HEK293 (cell line): ENCODE measurements at regions not wholly inside any gene's neighbourhood (a gene's known extent, or its start where the extent isn't known, plus 50 kb on each side); places are given as distances from the start of the nearest gene placed in this dataset.

ENCODE experiments used
- CTCF ChIA-PET: fragments of 350-600 bp; formaldehyde crosslinking; extraction: SDS; loops from one replicate; lab custom pipeline; 2021; ENCODE audit warnings: antibody characterized with exemption; lab: Yijun Ruan, JAX
- POLR2A ChIA-PET: fragments of 300-600 bp; formaldehyde crosslinking; extraction: SDS; loops from one replicate; lab custom pipeline; 2020; ENCODE audit warnings: antibody characterized with exemption, inconsistent platforms; lab: Yijun Ruan, JAX
- H3K27ac ChIP-seq: fragments of 200-500 bp; sonication (Bioruptor generic); 2 replicates; pipeline ENCODE4 v1.5.1; 2014; ENCODE audit warnings: low read depth, low read length, control low read depth, inconsistent platforms; ENCODE audit errors: extremely low read depth
- H3K36me3 ChIP-seq, 2 experiments: fragments of 200-500 bp in 1 of 2; sonication (Bioruptor generic) in 1 of 2; 1 replicate in 1 of 2; 2 replicates in 1 of 2; pipeline ENCODE4 v1.5.1; 2014 to 2017; ENCODE audit warnings: inconsistent platforms in 2 of 2, low read length in 2 of 2; ENCODE audit not compliant: control insufficient read depth in 2 of 2, insufficient read depth in 1 of 2
- H3K4me1 ChIP-seq: fragments of 200-500 bp; sonication (Bioruptor generic); 2 replicates; pipeline ENCODE4 v1.5.1; 2014; ENCODE audit warnings: mild to moderate bottlenecking, low read length, inconsistent platforms; ENCODE audit not compliant: control insufficient read depth, insufficient read depth
- H3K4me3 ChIP-seq: 2 replicates; pipeline ENCODE4 v1.5.1; 2011; ENCODE audit warnings: low read depth, mild to moderate bottlenecking, control low read depth, low read length, moderate library complexity
- H3K9me3 ChIP-seq: fragments of 200-500 bp; sonication (Bioruptor generic); 2 replicates; pipeline ENCODE4 v1.5.1; 2014; ENCODE audit warnings: low read depth, low read length, inconsistent platforms; ENCODE audit not compliant: control insufficient read depth, insufficient read depth
- HOXA7 ChIP-seq: sonication (generic); formaldehyde crosslinking; IDR thresholded peaks from 2 replicates; pipeline ENCODE4 v1.8.1; 2022; ENCODE audit warnings: missing genetic modification reagents, borderline replicate concordance
- HOXD13 ChIP-seq: sonication (generic); formaldehyde crosslinking; IDR thresholded peaks from 2 replicates; pipeline ENCODE4 v1.8.0; 2022; ENCODE audit warnings: missing genetic modification reagents, borderline replicate concordance
- MEIS1 ChIP-seq: sonication (generic); formaldehyde crosslinking; IDR thresholded peaks from 2 replicates; pipeline ENCODE4 v1.8.1; 2022; ENCODE audit warnings: missing genetic modification reagents, mild to moderate bottlenecking, borderline replicate concordance
- REPIN1 ChIP-seq: fragments of 450-650 bp; formaldehyde crosslinking; IDR thresholded peaks from 2 replicates; pipeline ENCODE4 v1.5.1; 2017; ENCODE audit warnings: missing biosample characterization, missing genetic modification characterization, low read depth
- SP3 ChIP-seq: fragments of 450-650 bp; formaldehyde crosslinking; IDR thresholded peaks from 2 replicates; pipeline ENCODE4 v1.5.1; 2016; ENCODE audit warnings: missing biosample characterization, missing genetic modification characterization
- TRIM28 ChIP-seq: IDR thresholded peaks from 2 replicates; pipeline ENCODE4 v1.6.1; 2011; ENCODE audit warnings: low read length, control low read depth, borderline replicate concordance
- ZNF140 ChIP-seq: fragments of 450-650 bp; formaldehyde crosslinking; IDR thresholded peaks from 2 replicates; pipeline ENCODE4 v1.5.1; 2016; ENCODE audit warnings: missing biosample characterization, missing genetic modification characterization
- ZNF48 ChIP-seq: fragments of 450-650 bp; formaldehyde crosslinking; IDR thresholded peaks from 2 replicates; pipeline ENCODE4 v1.5.1; 2016; ENCODE audit warnings: missing biosample characterization, missing genetic modification characterization
- ZNF610 ChIP-seq: fragments of 450-650 bp; formaldehyde crosslinking; IDR thresholded peaks from 2 replicates; pipeline ENCODE4 v1.5.1; 2016; ENCODE audit warnings: missing biosample characterization, missing genetic modification characterization, borderline replicate concordance
- ZNF626 ChIP-seq: fragments of 450-650 bp; sonication (Bioruptor Pico); formaldehyde crosslinking; IDR thresholded peaks from 2 replicates; pipeline ENCODE4 v1.5.1; 2018; ENCODE audit warnings: missing biosample characterization, missing genetic modification characterization, inconsistent platforms
- ZNF670 ChIP-seq: fragments of 450-650 bp; formaldehyde crosslinking; IDR thresholded peaks from 2 replicates; pipeline ENCODE4 v1.5.1; 2016; ENCODE audit warnings: missing biosample characterization, missing genetic modification characterization, low read depth
- TF ChIP-seq, protein P1 (sequence below): fragments of 450-650 bp; formaldehyde crosslinking; IDR thresholded peaks from 2 replicates; pipeline ENCODE4 v1.5.1; 2017; ENCODE audit warnings: missing biosample characterization, missing genetic modification characterization
- TF ChIP-seq, protein P2 (sequence below): fragments of 450-650 bp; formaldehyde crosslinking; IDR thresholded peaks from 2 replicates; pipeline ENCODE4 v1.5.1; 2016; ENCODE audit warnings: missing biosample characterization, missing genetic modification characterization
- TF ChIP-seq, protein P3 (sequence below): fragments of 450-650 bp; formaldehyde crosslinking; conservative IDR thresholded peaks from 2 replicates; pipeline ENCODE4 v1.5.1; 2016; ENCODE audit warnings: low read depth, missing biosample characterization, missing genetic modification characterization
- TF ChIP-seq, protein P4 (sequence below): fragments of 450-650 bp; IDR thresholded peaks from 2 replicates; pipeline ENCODE4 v1.5.1; 2018; ENCODE audit warnings: missing biosample characterization, mild to moderate bottlenecking, missing genetic modification characterization
- TF ChIP-seq, protein P5 (sequence below): fragments of 450-650 bp; formaldehyde crosslinking; IDR thresholded peaks from 2 replicates; pipeline ENCODE4 v1.5.1; 2016; ENCODE audit warnings: missing biosample characterization, missing genetic modification characterization
- TF ChIP-seq, protein P6 (sequence below): fragments of 450-650 bp; formaldehyde crosslinking; IDR thresholded peaks from 2 replicates; pipeline ENCODE4 v1.5.1; 2016; ENCODE audit warnings: missing biosample characterization, missing genetic modification characterization

DNA sequence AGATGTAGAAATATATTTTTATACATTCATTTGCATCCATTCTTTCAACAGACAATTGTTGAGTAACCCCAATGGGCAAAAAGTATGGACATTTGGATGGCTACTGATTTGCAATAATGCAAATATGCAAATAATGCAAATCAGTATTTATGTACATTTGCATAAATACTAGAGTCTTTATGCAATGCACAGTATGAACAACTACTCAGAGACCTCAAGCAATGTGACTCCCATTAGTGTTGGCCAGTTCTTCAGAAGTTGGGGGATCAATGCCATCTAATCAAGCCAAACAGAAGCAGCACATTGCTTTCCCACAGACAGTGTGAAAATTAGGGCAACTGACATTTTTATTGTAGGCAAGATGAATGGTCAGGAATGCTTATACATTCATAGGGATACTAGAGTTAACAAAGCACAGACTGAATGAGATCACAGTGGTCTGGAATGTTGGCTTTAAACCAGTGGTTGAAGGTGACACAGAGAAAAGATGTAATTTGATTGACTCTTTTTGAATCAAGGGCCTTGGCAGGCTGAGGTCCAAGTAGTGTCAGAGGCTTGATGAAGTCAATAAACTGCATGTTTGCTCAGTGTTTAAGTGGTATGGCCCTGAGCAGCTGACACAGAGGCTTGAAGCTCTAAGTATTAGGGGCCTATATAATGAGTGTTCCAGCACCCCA is 256.6 kb downstream of the CTH start:
- POLR2A ChIA-PET, result no interaction called here
- TF ChIP-seq REPIN1 (tag by site-specific recombination) (no peak), MEIS1 (CRISPR knock-in tag) (peak; percentile 82), HOXA7 (CRISPR knock-in tag) (no peak), TRIM28 (no peak), SP3 (tag by site-specific recombination) (no peak), ZNF48 (tag by site-specific recombination) (no peak), ZNF626 (no peak), ZNF610 (tag by site-specific recombination) (no peak), ZNF140 (tag by site-specific recombination) (no peak), ZNF670 (tag by site-specific recombination) (no peak), HOXD13 (CRISPR knock-in tag) (peak; percentile 37; the same call in 1 of the 2 replicates)
- TF ChIP-seq, protein P1, sequence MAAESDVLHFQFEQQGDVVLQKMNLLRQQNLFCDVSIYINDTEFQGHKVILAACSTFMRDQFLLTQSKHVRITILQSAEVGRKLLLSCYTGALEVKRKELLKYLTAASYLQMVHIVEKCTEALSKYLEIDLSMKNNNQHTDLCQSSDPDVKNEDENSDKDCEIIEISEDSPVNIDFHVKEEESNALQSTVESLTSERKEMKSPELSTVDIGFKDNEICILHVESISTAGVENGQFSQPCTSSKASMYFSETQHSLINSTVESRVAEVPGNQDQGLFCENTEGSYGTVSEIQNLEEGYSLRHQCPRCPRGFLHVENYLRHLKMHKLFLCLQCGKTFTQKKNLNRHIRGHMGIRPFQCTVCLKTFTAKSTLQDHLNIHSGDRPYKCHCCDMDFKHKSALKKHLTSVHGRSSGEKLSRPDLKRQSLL (tag by site-specific recombination), result no peak
- TF ChIP-seq, protein P2, sequence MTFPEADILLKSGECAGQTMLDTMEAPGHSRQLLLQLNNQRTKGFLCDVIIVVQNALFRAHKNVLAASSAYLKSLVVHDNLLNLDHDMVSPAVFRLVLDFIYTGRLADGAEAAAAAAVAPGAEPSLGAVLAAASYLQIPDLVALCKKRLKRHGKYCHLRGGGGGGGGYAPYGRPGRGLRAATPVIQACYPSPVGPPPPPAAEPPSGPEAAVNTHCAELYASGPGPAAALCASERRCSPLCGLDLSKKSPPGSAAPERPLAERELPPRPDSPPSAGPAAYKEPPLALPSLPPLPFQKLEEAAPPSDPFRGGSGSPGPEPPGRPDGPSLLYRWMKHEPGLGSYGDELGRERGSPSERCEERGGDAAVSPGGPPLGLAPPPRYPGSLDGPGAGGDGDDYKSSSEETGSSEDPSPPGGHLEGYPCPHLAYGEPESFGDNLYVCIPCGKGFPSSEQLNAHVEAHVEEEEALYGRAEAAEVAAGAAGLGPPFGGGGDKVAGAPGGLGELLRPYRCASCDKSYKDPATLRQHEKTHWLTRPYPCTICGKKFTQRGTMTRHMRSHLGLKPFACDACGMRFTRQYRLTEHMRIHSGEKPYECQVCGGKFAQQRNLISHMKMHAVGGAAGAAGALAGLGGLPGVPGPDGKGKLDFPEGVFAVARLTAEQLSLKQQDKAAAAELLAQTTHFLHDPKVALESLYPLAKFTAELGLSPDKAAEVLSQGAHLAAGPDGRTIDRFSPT, result peak; percentile 34; the same call in 1 of the 2 replicates
- TF ChIP-seq, protein P3, sequence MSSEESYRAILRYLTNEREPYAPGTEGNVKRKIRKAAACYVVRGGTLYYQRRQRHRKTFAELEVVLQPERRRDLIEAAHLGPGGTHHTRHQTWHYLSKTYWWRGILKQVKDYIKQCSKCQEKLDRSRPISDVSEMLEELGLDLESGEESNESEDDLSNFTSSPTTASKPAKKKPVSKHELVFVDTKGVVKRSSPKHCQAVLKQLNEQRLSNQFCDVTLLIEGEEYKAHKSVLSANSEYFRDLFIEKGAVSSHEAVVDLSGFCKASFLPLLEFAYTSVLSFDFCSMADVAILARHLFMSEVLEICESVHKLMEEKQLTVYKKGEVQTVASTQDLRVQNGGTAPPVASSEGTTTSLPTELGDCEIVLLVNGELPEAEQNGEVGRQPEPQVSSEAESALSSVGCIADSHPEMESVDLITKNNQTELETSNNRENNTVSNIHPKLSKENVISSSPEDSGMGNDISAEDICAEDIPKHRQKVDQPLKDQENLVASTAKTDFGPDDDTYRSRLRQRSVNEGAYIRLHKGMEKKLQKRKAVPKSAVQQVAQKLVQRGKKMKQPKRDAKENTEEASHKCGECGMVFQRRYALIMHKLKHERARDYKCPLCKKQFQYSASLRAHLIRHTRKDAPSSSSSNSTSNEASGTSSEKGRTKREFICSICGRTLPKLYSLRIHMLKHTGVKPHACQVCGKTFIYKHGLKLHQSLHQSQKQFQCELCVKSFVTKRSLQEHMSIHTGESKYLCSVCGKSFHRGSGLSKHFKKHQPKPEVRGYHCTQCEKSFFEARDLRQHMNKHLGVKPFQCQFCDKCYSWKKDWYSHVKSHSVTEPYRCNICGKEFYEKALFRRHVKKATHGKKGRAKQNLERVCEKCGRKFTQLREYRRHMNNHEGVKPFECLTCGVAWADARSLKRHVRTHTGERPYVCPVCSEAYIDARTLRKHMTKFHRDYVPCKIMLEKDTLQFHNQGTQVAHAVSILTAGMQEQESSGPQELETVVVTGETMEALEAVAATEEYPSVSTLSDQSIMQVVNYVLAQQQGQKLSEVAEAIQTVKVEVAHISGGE, result no peak
- TF ChIP-seq, protein P4, sequence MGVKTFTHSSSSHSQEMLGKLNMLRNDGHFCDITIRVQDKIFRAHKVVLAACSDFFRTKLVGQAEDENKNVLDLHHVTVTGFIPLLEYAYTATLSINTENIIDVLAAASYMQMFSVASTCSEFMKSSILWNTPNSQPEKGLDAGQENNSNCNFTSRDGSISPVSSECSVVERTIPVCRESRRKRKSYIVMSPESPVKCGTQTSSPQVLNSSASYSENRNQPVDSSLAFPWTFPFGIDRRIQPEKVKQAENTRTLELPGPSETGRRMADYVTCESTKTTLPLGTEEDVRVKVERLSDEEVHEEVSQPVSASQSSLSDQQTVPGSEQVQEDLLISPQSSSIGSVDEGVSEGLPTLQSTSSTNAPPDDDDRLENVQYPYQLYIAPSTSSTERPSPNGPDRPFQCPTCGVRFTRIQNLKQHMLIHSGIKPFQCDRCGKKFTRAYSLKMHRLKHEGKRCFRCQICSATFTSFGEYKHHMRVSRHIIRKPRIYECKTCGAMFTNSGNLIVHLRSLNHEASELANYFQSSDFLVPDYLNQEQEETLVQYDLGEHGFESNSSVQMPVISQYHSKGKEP (tag by site-specific recombination), result no peak
- TF ChIP-seq, protein P5, sequence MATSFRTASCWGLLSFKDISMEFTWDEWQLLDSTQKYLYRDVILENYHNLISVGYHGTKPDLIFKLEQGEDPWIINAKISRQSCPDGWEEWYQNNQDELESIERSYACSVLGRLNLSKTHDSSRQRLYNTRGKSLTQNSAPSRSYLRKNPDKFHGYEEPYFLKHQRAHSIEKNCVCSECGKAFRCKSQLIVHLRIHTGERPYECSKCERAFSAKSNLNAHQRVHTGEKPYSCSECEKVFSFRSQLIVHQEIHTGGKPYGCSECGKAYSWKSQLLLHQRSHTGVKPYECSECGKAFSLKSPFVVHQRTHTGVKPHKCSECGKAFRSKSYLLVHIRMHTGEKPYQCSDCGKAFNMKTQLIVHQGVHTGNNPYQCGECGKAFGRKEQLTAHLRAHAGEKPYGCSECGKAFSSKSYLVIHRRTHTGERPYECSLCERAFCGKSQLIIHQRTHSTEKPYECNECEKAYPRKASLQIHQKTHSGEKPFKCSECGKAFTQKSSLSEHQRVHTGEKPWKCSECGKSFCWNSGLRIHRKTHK (tag by site-specific recombination), result no peak
- TF ChIP-seq, protein P6, sequence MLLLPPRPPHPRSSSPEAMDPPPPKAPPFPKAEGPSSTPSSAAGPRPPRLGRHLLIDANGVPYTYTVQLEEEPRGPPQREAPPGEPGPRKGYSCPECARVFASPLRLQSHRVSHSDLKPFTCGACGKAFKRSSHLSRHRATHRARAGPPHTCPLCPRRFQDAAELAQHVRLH, result no peak
- Histone ChIP-seq H3K9me3 (no peaks in the 10 kb centered on the region), H3K36me3 (no peaks in the 10 kb centered on the region), H3K4me1 (no peaks in the 10 kb centered on the region; the same call in 1 of the 2 replicates), H3K4me3 (no peak overlapping the region), H3K27ac (no peak overlapping the region)
- CTCF ChIA-PET, result interaction anchor here (0.6 to 1.0 kb wide), 2 partner anchors 18 to 139 kb away, joined by 3 read pairs; no protein-coding TSS in a partner anchor
